ENCODE measurements at regions not wholly inside any gene's neighbourhood (a gene's known extent, or its start where the extent isn't known, plus 50 kb on each side); places are given as distances from the start of the nearest gene placed in this dataset.

- Histone ChIP-seq H3K27me3 (ENCODE audit: control insufficient read depth in 2 of 2, insufficient read depth in 2 of 2, low read length in 2 of 2) (no peaks in the 10 kb centered on the region), H3K9me1 (replicated peaks; ENCODE audit: control insufficient read depth, extremely low read depth, insufficient read depth, low read length) (no peaks in the 10 kb centered on the region), H3K4me1 (ENCODE audit: control insufficient read depth, extremely low read depth, insufficient read depth, low read length) (no peaks in the 10 kb centered on the region), H3K79me2 (ENCODE audit: control insufficient read depth, insufficient read depth, low read length) (no peaks in the 10 kb centered on the region), H3K9me3 (replicated peaks; ENCODE audit: control insufficient read depth, insufficient read depth, low read length) (no peaks in the 10 kb centered on the region), H4K20me1 (replicated peaks; ENCODE audit: control insufficient read depth, extremely low read depth, insufficient read depth, low read length) (no peaks in the 10 kb centered on the region), H2AFZ (ENCODE audit: low read depth, low read length) (no peak overlapping the region), H3K36me3 (ENCODE audit: control insufficient read depth in 2 of 2, extremely low read depth in 1 of 2, insufficient read depth in 2 of 2, low read length in 2 of 2) (no peaks in the 10 kb centered on the region), H3K4me3 (replicated peaks in 1 of 3; ENCODE audit: insufficient read depth in 1 of 3, low read depth in 1 of 3, low read length in 3 of 3) (no peak overlapping the region), H3K4me2 (ENCODE audit: insufficient read depth, low read length) (no peak overlapping the region), H3K9ac (replicated peaks; ENCODE audit: extremely low read depth, insufficient read depth, low read length) (no peak overlapping the region), H3K27ac (ENCODE audit: insufficient read depth, low read depth, low read length) (no peak overlapping the region)
- TF ChIP-seq POLR2AphosphoS5 (IDR thresholded peaks at IDR 0.05; ENCODE audit: insufficient read depth, low read depth, low read length) (no peak), EZH2 (IDR thresholded peaks at IDR 0.05; ENCODE audit: borderline replicate concordance, low read depth, low read length, severe bottlenecking) (no peak), CTCF (IDR thresholded peaks at IDR 0.05; ENCODE audit: extremely low read depth in 1 of 2, insufficient read depth in 1 of 2, low read depth in 1 of 2, low read length in 2 of 2) (no peak), MYC (IDR thresholded peaks at IDR 0.05; ENCODE audit: low read depth, low read length) (no peak), MAX (IDR thresholded peaks at IDR 0.05; ENCODE audit: insufficient read depth, insufficient read length) (no peak), POLR2A (IDR thresholded peaks at IDR 0.05; ENCODE audit: low read depth, low read length) (no peak), JUN (IDR thresholded peaks at IDR 0.05; ENCODE audit: borderline replicate concordance, insufficient read depth, insufficient read length, low read depth) (no peak), FOS (IDR thresholded peaks at IDR 0.05; ENCODE audit: borderline replicate concordance, insufficient read depth, low read length) (no peak), GATA2 (IDR thresholded peaks at IDR 0.05; ENCODE audit: insufficient read depth, insufficient read length, low read depth, low read length) (no peak)
- intact Hi-C loops (cut with micrococcal nuclease) = no loop called here
- DNase-seq (ENCODE audit: low read depth, low spot score) (no peak), FAIRE-seq (no peak)
- ChIA-PET POLR2A (no interaction called here), CTCF (no interaction called here)
- BruUV-seq (replicated peaks) = no TSS peak
- dilution Hi-C loops (cut with MboI; ENCODE audit: extremely low pct_ligation_motif_present, low sequenced_read_pairs) = no loop called here
These were observed 90.6 kb downstream of the CAPZA3 start for GRCh38 chr12:18828483-18828882.
